WTC11 (cell line): ENCODE measurements at regions not wholly inside any gene's neighbourhood (a gene's known extent, or its start where the extent isn't known, plus 50 kb on each side); places are given as distances from the start of the nearest gene placed in this dataset.

Experiments used
- ATAC-seq: fragments of 200-7000 bp; cut with Tn5 transposase; 2 replicates; pipeline ENCODE4 v1.10.0; 2021; ENCODE audit warnings: mild to moderate bottlenecking, moderate library complexity
- CTCF ChIA-PET: fragments of 300-600 bp; sonication (Branson Sonifier 250); formaldehyde crosslinking; loops from one replicate; lab custom pipeline; 2021; ENCODE audit warnings: antibody characterized with exemption; lab: Charles Lee
- POLR2A ChIA-PET: fragments of 350-600 bp; sonication (Branson Sonifier 250); formaldehyde crosslinking; loops from one replicate; lab custom pipeline; 2021; ENCODE audit warnings: antibody characterized with exemption; lab: Charles Lee
- DNase-seq: peaks from one replicate; pipeline ENCODE4 v3.0.0; 2021; ENCODE audit warnings: low spot score
- H3K27ac Mint-ChIP-seq: 2 replicates; pipeline ENCODE4 v1.8.0; 2021; ENCODE audit warnings: mixed read lengths
- H3K27me3 Mint-ChIP-seq: 2 replicates; pipeline ENCODE4 v1.8.0; 2021; ENCODE audit warnings: low read depth, mild to moderate bottlenecking, moderate library complexity, mixed read lengths
- H3K36me3 Mint-ChIP-seq: 2 replicates; pipeline ENCODE4 v1.8.0; 2021; ENCODE audit warnings: mixed read lengths
- H3K4me1 Mint-ChIP-seq: 2 replicates; pipeline ENCODE4 v1.8.0; 2022; ENCODE audit warnings: mixed read lengths
- H3K4me3 Mint-ChIP-seq: 2 replicates; pipeline ENCODE4 v1.8.0; 2021; ENCODE audit warnings: mild to moderate bottlenecking, moderate library complexity, mixed read lengths
- H3K9me3 Mint-ChIP-seq: 2 replicates; pipeline ENCODE4 v1.8.0; 2021; ENCODE audit warnings: mixed read lengths
- E2F4 ChIP-seq: sonication (generic); formaldehyde crosslinking; IDR thresholded peaks from 2 replicates; pipeline ENCODE4 v1.8.1; 2022; ENCODE audit warnings: low read depth, mild to moderate bottlenecking, moderate library complexity, missing genetic modification reagents, borderline replicate concordance
- ETV6 ChIP-seq: sonication (generic); formaldehyde crosslinking; IDR thresholded peaks from 2 replicates; pipeline ENCODE4 v1.8.1; 2022; ENCODE audit warnings: mild to moderate bottlenecking, missing genetic modification reagents
- GABPB1 ChIP-seq: sonication (generic); formaldehyde crosslinking; IDR thresholded peaks from 2 replicates; pipeline ENCODE4 v1.8.1; 2023; ENCODE audit warnings: mild to moderate bottlenecking, missing genetic modification reagents
- HMGXB4 ChIP-seq: sonication (generic); formaldehyde crosslinking; IDR thresholded peaks from 2 replicates; pipeline ENCODE4 v1.8.1; 2023; ENCODE audit warnings: mild to moderate bottlenecking, moderate library complexity, missing genetic modification reagents
- RORB ChIP-seq: fragments of 250-450 bp; sonication (Bioruptor Pico); IDR thresholded peaks from 2 replicates; pipeline ENCODE4 v1.9.0; 2021; ENCODE audit warnings: mild to moderate bottlenecking
- SMAD4 ChIP-seq: sonication (generic); formaldehyde crosslinking; IDR thresholded peaks from 2 replicates; pipeline ENCODE4 v1.8.0; 2022; ENCODE audit warnings: mild to moderate bottlenecking, missing genetic modification reagents
- ZBTB21 ChIP-seq: sonication (generic); formaldehyde crosslinking; IDR thresholded peaks from 2 replicates; pipeline ENCODE4 v1.8.1; 2023; ENCODE audit warnings: mild to moderate bottlenecking, missing genetic modification reagents, borderline replicate concordance
- ZNF317 ChIP-seq: sonication (generic); formaldehyde crosslinking; IDR thresholded peaks from 2 replicates; pipeline ENCODE4 v1.8.1; 2023; ENCODE audit warnings: low read depth, mild to moderate bottlenecking, moderate library complexity, missing genetic modification reagents, borderline replicate concordance
- ZNF423 ChIP-seq: fragments of 250-450 bp; sonication (Bioruptor Pico); IDR thresholded peaks from 2 replicates; pipeline ENCODE4 v2.1.2; 2022; ENCODE audit warnings: mild to moderate bottlenecking, moderate library complexity
- ZNF532 ChIP-seq: fragments of 250-450 bp; sonication (Bioruptor Pico); IDR thresholded peaks from 2 replicates; pipeline ENCODE4 v1.9.0; 2021; ENCODE audit warnings: mild to moderate bottlenecking, borderline replicate concordance
- TF ChIP-seq, protein P1 (sequence below): sonication (generic); formaldehyde crosslinking; IDR thresholded peaks from 2 replicates; pipeline ENCODE4 v1.8.0; 2022; ENCODE audit warnings: missing genetic modification reagents
- TF ChIP-seq, protein P2 (sequence below): sonication (generic); formaldehyde crosslinking; IDR thresholded peaks from 2 replicates; pipeline ENCODE4 v1.8.1; 2023; ENCODE audit warnings: mild to moderate bottlenecking, missing genetic modification reagents, moderate library complexity
- TF ChIP-seq, protein P3 (sequence below): sonication (generic); formaldehyde crosslinking; IDR thresholded peaks from 2 replicates; pipeline ENCODE4 v1.8.1; 2023; ENCODE audit warnings: mild to moderate bottlenecking, missing genetic modification reagents, moderate library complexity

- Mint-ChIP-seq H3K36me3 (peaks cover 5% of the 10 kb centered on the region; the same call in 1 of the 2 replicates), H3K4me1 (no peaks in the 10 kb centered on the region), H3K27me3 (no peaks in the 10 kb centered on the region), H3K27ac (no peak overlapping the region), H3K4me3 (no peak overlapping the region), H3K9me3 (peaks cover 13% of the 10 kb centered on the region)
- ATAC-seq (no peak), DNase-seq (no peak)
- TF ChIP-seq SMAD4 (CRISPR knock-in tag) (no peak), ZNF317 (CRISPR knock-in tag) (no peak), ZNF423 (CRISPR knock-in tag) (no peak), E2F4 (CRISPR knock-in tag) (no peak), ZBTB21 (CRISPR knock-in tag) (no peak), GABPB1 (no peak)
- TF ChIP-seq, protein P1, sequence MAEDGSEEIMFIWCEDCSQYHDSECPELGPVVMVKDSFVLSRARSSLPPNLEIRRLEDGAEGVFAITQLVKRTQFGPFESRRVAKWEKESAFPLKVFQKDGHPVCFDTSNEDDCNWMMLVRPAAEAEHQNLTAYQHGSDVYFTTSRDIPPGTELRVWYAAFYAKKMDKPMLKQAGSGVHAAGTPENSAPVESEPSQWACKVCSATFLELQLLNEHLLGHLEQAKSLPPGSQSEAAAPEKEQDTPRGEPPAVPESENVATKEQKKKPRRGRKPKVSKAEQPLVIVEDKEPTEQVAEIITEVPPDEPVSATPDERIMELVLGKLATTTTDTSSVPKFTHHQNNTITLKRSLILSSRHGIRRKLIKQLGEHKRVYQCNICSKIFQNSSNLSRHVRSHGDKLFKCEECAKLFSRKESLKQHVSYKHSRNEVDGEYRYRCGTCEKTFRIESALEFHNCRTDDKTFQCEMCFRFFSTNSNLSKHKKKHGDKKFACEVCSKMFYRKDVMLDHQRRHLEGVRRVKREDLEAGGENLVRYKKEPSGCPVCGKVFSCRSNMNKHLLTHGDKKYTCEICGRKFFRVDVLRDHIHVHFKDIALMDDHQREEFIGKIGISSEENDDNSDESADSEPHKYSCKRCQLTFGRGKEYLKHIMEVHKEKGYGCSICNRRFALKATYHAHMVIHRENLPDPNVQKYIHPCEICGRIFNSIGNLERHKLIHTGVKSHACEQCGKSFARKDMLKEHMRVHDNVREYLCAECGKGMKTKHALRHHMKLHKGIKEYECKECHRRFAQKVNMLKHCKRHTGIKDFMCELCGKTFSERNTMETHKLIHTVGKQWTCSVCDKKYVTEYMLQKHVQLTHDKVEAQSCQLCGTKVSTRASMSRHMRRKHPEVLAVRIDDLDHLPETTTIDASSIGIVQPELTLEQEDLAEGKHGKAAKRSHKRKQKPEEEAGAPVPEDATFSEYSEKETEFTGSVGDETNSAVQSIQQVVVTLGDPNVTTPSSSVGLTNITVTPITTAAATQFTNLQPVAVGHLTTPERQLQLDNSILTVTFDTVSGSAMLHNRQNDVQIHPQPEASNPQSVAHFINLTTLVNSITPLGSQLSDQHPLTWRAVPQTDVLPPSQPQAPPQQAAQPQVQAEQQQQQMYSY (CRISPR knock-in tag), result no peak
- TF ChIP-seq, protein P2, sequence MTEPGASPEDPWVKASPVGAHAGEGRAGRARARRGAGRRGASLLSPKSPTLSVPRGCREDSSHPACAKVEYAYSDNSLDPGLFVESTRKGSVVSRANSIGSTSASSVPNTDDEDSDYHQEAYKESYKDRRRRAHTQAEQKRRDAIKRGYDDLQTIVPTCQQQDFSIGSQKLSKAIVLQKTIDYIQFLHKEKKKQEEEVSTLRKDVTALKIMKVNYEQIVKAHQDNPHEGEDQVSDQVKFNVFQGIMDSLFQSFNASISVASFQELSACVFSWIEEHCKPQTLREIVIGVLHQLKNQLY (CRISPR knock-in tag), result no peak
- ChIA-PET POLR2A (no interaction called here), CTCF (no interaction called here)
These were observed 265.0 kb upstream of the GLI3 start for GRCh38 chr7:42502022-42502421.

DNA sequence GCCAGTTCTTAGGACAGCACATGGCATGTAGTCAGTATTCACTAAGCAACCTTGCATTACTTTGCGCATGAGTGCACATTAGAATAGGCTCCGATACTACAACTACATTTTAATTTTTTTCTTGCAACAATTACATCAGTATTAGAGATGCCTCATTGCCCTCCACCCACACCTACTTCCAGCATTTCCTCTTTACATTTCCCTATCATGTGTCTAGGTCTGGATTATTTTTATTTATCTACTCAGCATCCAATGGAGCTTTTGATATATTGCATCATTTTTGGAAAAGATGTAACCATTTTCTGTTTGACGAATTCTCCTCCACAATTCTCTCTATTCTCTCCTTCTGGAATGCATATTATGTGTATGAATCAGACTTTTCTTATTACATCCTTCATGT lies 258.2 kb upstream of the GLI3 start:
- POLR2A ChIA-PET, result no interaction called here
- TF ChIP-seq ZNF532 (no peak), HMGXB4 (no peak), RORB (CRISPR knock-in tag) (no peak), ETV6 (CRISPR knock-in tag) (no peak)
- TF ChIP-seq, protein P3, sequence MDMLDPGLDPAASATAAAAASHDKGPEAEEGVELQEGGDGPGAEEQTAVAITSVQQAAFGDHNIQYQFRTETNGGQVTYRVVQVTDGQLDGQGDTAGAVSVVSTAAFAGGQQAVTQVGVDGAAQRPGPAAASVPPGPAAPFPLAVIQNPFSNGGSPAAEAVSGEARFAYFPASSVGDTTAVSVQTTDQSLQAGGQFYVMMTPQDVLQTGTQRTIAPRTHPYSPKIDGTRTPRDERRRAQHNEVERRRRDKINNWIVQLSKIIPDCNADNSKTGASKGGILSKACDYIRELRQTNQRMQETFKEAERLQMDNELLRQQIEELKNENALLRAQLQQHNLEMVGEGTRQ (CRISPR knock-in tag), result no peak
- TF ChIP-seq, all 79 proteins: peak for 0
- no peaks in the 10 kb centered on the region for H3K9me3 Mint-ChIP-seq
- H3K4me3 Mint-ChIP-seq, result no peak overlapping the region
- H3K27ac Mint-ChIP-seq, result no peak overlapping the region
- CTCF ChIA-PET, result no interaction called here
- no peaks in the 10 kb centered on the region for H3K36me3 Mint-ChIP-seq
- ATAC-seq (no peak), DNase-seq (no peak)
- peaks cover 13% of the 10 kb centered on the region for H3K27me3 Mint-ChIP-seq
- peaks cover 21% of the 10 kb centered on the region for H3K4me1 Mint-ChIP-seq
